SIG-M5 treated with dmso at 0.1 percent for 504 hours (cell line): ENCODE measurements at regions not wholly inside any gene's neighbourhood (a gene's known extent, or its start where the extent isn't known, plus 50 kb on each side); places are given as distances from the start of the nearest gene placed in this dataset.
A peak's percentile ranks its signal among the peaks of the same experiment; 100 is the strongest.

ENCODE experiments used
- DNase-seq: peaks from one replicate; lab custom pipeline; 2025; ENCODE audit not compliant: unreplicated experiment; lab: John Stamatoyannopoulos, UW

GRCh38 chr11:123260511-123261211 lies 65.6 kb upstream of the CLMP start:
- DNase-seq, result no peak

GRCh38 chr11:123258877-123259276 lies 63.8 kb upstream of the CLMP start:
- DNase-seq, result no peak

GRCh38 chr11:123257370-123257769 lies 62.3 kb upstream of the CLMP start:
- no peak for DNase-seq

GRCh38 chr11:123255909-123256308 lies 60.9 kb upstream of the CLMP start:
- DNase-seq, result no peak

- DNase-seq, result no peak
Measured at GRCh38 chr11:123254357-123254756, 59.3 kb upstream of the CLMP start.

GRCh38 chr11:123253911-123254310 lies 58.9 kb upstream of the CLMP start:
- no peak for DNase-seq

GRCh38 chr11:123253223-123253622 lies 58.2 kb upstream of the CLMP start:
- DNase-seq, result no peak

- DNase-seq, result no peak
Measured at GRCh38 chr11:123251657-123252344, 56.8 kb upstream of the CLMP start.

GRCh38 chr11:123250892-123251656 lies 56.0 kb upstream of the CLMP start:
- no peak for DNase-seq

GRCh38 chr11:123249354-123249753 lies 54.3 kb upstream of the CLMP start:
- DNase-seq, result no peak

- DNase-seq, result no peak
Measured at GRCh38 chr11:123247813-123248379, 52.8 kb upstream of the CLMP start.

GRCh38 chr11:123247496-123247799 lies 52.4 kb upstream of the CLMP start:
- no peak for DNase-seq

GRCh38 chr11:123246749-123247495 lies 51.9 kb upstream of the CLMP start:
- peak; percentile 43 for DNase-seq

GRCh38 chr11:123245567-123245966 lies 50.5 kb upstream of the CLMP start:
- no peak for DNase-seq
